T-helper 17 cell (primary cell): ENCODE measurements at regions not wholly inside any gene's neighbourhood (a gene's known extent, or its start where the extent isn't known, plus 50 kb on each side); places are given as distances from the start of the nearest gene placed in this dataset.

ENCODE experiments used
- ATAC-seq: fragments of 150-1000 bp; cut with Tn5 transposase; 2 replicates; pipeline ENCODE4 v1.10.0; 2021; ENCODE audit warnings: mild to moderate bottlenecking, moderate library complexity
- DNase-seq, 3 donors: peaks; one replicate each; pipeline versions ENCODE4 v3.0.0 to v3.0.0-alpha.2; 2020 to 2021
- H3K9me3 ChIP-seq: one replicate; pipeline ENCODE4 v1.7.0; 2013; ENCODE audit warnings: low read length, mild to moderate bottlenecking; ENCODE audit not compliant: control insufficient read depth, poor library complexity, severe bottlenecking
- H3K27ac Mint-ChIP-seq: one replicate; pipeline ENCODE4 v1.8.0; 2022; ENCODE audit warnings: mild to moderate bottlenecking, moderate library complexity, mixed read lengths
- H3K27me3 Mint-ChIP-seq: one replicate; pipeline ENCODE4 v1.8.0; 2022; ENCODE audit warnings: mixed read lengths
- H3K36me3 Mint-ChIP-seq: one replicate; pipeline ENCODE4 v1.8.0; 2022; ENCODE audit warnings: low read depth, mixed read lengths
- H3K4me1 Mint-ChIP-seq: one replicate; pipeline ENCODE4 v1.8.0; 2022; ENCODE audit warnings: mild to moderate bottlenecking, mixed read lengths
- H3K4me3 Mint-ChIP-seq: one replicate; pipeline ENCODE4 v1.8.0; 2022; ENCODE audit warnings: mild to moderate bottlenecking, moderate library complexity, mixed read lengths

DNA sequence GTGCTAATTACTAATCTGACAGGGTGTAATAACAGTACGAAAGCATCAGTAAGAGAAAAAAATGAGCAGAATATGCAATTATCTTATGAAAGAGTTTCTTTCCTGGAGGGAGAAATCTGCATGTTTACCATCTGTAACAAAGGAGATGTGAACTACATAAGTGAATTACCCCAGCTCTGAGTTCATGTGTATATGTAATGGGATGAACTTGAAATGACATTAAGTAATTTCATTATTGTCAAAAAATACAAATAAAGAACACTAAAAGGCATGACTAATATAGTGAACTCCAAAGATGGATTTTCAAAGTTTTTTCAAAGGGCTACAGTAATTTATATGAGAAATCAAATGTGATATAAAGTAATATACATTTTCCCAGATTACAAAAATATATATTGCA, 944.0 kb downstream of the MAT2B start:
- Mint-ChIP-seq H3K4me3 (no peak overlapping the region), H3K36me3 (no peaks in the 10 kb centered on the region), H3K27ac (no peak overlapping the region), H3K27me3 (no peaks in the 10 kb centered on the region), H3K4me1 (no peaks in the 10 kb centered on the region)
- DNase-seq (no peak), ATAC-seq (no peak)
- H3K9me3 ChIP-seq: no peaks in the 10 kb centered on the region

DNA sequence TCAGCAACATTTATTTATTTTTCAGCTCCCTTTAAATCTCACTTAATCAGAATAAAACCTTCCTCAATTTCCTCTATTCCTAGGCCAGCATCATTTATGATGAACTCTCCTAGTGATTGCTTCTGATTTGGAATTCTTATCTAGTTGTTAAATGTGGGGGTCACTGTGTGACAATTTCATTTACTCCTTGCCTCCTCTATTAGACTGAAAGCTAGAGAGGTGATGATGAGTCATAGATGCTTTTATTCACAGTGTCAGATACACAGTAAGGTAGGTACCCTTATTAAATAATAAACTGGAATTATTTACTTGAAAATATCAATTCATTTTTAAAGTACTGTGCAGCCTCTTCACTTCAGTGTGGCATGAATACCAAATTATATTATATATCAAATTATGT, 960.6 kb downstream of the MAT2B start:
- no peak overlapping the region for H3K4me3 Mint-ChIP-seq
- H3K9me3 ChIP-seq: no peaks in the 10 kb centered on the region
- ATAC-seq (no peak), DNase-seq (no peak)
- no peaks in the 10 kb centered on the region for H3K27me3 Mint-ChIP-seq
- H3K27ac Mint-ChIP-seq: no peak overlapping the region
- H3K36me3 Mint-ChIP-seq: no peaks in the 10 kb centered on the region
- H3K4me1 Mint-ChIP-seq: no peaks in the 10 kb centered on the region

DNA sequence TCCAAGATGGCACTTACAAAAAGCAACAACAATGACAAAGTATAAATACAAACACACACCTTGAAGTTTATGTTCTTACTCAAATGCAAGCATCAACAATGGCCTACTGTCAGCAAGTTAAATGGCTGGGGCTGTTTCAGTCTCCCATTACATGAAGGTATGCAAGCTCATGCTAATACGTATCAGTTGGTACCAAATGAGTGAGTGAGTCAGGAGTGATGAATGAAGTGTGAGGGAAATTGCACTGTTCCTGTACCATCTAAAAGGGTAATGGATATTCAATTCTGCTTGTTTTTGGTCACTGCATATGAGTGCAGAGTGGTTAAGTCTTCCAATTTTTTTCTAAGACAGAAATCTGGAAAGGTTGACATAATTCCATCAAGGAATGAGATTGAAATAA, 964.9 kb downstream of the MAT2B start:
- Mint-ChIP-seq H3K4me3 (no peak overlapping the region), H3K27ac (no peak overlapping the region), H3K4me1 (no peaks in the 10 kb centered on the region), H3K36me3 (no peaks in the 10 kb centered on the region), H3K27me3 (no peaks in the 10 kb centered on the region)
- ATAC-seq (no peak), DNase-seq (no peak)
- H3K9me3 ChIP-seq: no peaks in the 10 kb centered on the region

DNA sequence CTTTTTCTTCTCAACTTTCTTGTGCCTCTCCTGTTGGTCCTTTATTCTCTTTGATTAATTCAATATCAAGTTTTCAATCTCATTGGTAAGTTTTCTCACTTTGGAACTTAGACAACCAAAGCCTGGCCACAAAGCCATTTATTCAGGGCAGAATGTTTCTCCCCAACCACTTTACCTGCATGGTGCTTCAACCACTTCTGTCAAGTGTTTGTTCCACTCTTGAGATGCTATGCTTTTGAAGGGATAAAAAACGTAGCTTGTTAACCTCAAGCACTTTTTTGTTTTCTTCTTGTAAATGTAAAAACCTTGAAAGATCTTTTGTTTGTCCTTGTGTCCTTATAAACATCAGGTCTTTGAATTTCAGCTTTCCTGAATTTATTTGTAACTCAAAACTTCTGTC, 966.7 kb downstream of the MAT2B start:
- ATAC-seq (no peak), DNase-seq (no peak)
- no peaks in the 10 kb centered on the region for H3K9me3 ChIP-seq
- Mint-ChIP-seq H3K36me3 (no peaks in the 10 kb centered on the region), H3K27ac (no peak overlapping the region), H3K4me3 (no peak overlapping the region), H3K4me1 (no peaks in the 10 kb centered on the region), H3K27me3 (no peaks in the 10 kb centered on the region)

DNA sequence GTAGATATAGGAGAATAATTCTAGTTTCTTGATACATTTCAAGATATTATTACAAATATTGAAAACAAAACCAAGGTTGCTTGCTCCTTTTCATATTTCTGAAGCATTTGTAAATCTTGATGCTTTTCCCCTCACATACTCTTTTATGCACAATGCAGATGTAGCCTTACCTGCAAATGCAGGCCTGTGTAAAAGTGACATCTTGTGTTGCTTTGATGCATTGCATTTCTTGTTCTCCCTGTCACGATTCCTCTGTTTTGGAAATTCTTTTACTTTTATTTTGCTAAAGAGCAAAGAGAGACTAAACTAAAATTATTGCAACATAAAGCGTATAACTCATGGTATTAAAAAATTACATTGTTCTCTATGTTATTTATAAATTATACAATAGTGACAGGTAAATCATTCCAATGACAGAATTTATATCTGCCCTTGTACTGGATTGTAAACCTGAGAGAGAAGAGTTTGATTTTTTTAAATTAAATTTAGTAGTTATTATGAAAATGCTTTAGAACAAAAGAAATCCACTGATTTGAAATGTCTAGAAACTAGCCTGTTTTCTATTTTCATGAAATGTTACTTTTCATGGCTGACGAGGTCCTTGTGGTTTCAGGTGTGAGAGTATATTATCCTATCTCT, 970.0 kb downstream of the MAT2B start:
- no peak overlapping the region for H3K27ac Mint-ChIP-seq
- DNase-seq (no peak), ATAC-seq (no peak)
- H3K27me3 Mint-ChIP-seq: no peaks in the 10 kb centered on the region
- no peak overlapping the region for H3K4me3 Mint-ChIP-seq
- no peaks in the 10 kb centered on the region for H3K4me1 Mint-ChIP-seq
- H3K36me3 Mint-ChIP-seq: no peaks in the 10 kb centered on the region
- H3K9me3 ChIP-seq: no peaks in the 10 kb centered on the region

DNA sequence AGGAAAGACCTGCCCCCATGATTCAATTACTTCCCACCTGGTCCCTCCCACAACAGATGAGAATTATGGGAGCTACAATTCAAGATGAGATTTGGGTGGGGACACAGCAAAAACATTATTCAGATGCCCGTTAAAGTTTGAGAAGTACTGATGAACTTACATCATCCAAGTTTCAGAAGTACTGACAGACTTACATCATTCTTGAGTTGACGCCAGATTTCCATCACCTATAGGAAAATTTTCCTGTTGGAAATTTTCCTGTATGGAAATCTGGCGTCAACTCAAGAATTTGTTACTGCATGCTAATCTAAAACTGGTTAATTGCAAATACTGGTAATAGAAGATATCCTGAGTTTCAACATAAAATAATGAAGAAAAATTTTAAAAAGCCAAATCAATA, 975.9 kb downstream of the MAT2B start:
- ATAC-seq: no peak
- Mint-ChIP-seq H3K27me3 (no peaks in the 10 kb centered on the region), H3K27ac (no peak overlapping the region), H3K36me3 (no peaks in the 10 kb centered on the region), H3K4me3 (no peak overlapping the region), H3K4me1 (no peaks in the 10 kb centered on the region)
- no peak for DNase-seq
- no peaks in the 10 kb centered on the region for H3K9me3 ChIP-seq

DNA sequence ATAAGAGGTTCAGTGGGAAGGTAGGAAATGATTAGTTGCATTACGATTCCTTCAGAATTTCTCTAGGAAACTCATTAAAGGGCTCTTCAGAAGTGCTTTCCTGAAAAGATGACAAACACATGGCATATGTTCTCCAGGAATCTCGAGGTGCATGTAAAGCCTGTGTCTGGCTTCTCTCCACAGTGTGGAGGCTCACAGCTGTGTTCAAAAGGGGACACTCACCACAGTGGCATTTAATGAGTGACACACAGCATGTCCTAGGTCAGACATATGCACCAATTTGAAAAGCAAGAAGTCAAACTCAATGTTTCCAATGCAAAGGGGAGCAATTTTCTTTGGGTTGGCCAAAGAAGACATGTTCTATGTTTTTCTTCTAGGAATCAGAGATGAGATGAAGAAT, 976.9 kb downstream of the MAT2B start:
- no peak overlapping the region for H3K27ac Mint-ChIP-seq
- ATAC-seq (no peak), DNase-seq (no peak)
- H3K36me3 Mint-ChIP-seq: no peaks in the 10 kb centered on the region
- no peaks in the 10 kb centered on the region for H3K27me3 Mint-ChIP-seq
- H3K4me1 Mint-ChIP-seq: no peaks in the 10 kb centered on the region
- H3K4me3 Mint-ChIP-seq: no peak overlapping the region
- no peaks in the 10 kb centered on the region for H3K9me3 ChIP-seq

DNA sequence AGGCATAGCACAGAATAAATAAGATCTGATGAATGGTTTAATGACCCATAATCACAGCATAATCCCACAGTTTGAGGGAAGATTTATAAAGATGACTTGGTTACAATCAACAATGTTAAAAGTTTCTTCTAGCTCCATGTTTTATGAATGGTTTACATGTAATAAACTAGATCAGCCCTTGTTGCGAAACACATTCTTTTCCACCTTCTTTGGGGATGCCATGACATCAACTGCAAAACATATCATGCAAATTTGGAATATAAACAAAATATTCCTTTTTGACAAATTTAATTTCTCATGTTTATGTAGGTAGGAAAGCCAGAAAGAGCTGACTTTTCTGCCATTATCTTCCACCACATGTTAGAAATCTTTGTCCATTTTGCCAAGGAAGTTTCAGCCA, 979.5 kb downstream of the MAT2B start:
- Mint-ChIP-seq H3K36me3 (no peaks in the 10 kb centered on the region), H3K4me1 (no peaks in the 10 kb centered on the region), H3K27me3 (no peaks in the 10 kb centered on the region), H3K27ac (no peak overlapping the region), H3K4me3 (no peak overlapping the region)
- no peak for DNase-seq
- no peaks in the 10 kb centered on the region for H3K9me3 ChIP-seq
- no peak for ATAC-seq

DNA sequence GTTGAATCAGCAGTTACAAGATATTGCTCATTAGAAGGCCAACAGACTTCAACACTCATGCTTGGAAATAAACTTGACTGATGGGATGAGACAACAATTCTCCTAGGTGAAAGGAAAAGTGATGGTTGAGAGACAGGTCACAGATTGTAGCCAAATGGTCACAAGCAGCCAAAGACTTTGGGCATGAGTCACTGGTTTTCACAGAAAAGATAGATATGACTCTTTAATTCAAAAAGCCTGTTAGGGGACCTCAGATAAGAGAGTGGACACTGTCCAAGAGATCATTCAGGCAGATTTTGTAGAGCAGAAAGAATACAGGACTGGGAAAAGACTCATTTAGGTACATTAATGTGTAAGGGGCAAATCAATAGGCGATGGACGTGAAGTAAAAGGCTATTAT, 982.5 kb downstream of the MAT2B start:
- Mint-ChIP-seq H3K4me3 (no peak overlapping the region), H3K4me1 (no peaks in the 10 kb centered on the region)
- ATAC-seq: no peak

DNA sequence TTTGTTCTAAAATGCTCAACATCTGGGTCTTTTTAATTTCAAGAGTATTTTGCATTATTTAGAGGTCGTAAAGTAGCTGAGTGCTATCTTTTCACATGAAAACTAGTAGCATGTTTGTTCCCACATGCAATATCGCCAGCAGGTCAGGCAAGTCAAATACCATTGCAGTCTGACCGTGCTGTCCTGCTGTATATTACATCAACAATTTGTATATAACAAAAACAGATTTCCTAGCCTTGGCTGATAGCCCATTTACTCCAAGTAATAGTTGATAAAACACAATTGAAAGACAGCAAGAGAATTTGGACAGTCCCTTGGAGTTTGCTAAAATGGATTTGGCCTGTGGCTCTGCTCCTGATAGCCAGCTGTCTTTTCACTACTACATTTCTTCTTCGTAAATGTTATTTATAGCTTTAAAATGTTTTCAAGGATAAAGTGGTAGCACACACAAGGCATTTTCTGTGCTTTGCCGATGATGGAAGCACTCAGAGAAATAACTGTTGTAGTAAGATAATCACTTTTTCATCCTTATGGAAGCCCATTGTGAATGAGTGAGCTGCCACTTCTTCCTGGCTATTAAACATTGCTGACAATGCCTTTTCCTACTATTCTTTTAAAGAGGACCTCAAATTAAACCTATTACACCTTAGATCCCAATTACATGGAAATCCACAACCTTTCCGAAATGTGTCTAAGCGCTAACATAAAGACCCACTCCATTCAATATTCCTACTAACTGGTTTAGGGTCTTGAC, 992.1 kb downstream of the MAT2B start:
- Mint-ChIP-seq H3K27ac (no peak overlapping the region), H3K4me3 (no peak overlapping the region), H3K36me3 (no peaks in the 10 kb centered on the region), H3K27me3 (no peaks in the 10 kb centered on the region), H3K4me1 (no peaks in the 10 kb centered on the region)
- H3K9me3 ChIP-seq: no peaks in the 10 kb centered on the region
- DNase-seq: no peak
- no peak for ATAC-seq

More for the DNA sequence above, 982.5 kb downstream of the MAT2B start:
- H3K9me3 ChIP-seq: no peaks in the 10 kb centered on the region
- no peak for DNase-seq
- H3K27ac Mint-ChIP-seq: no peak overlapping the region
- H3K36me3 Mint-ChIP-seq: no peaks in the 10 kb centered on the region
- H3K27me3 Mint-ChIP-seq: no peaks in the 10 kb centered on the region

DNA sequence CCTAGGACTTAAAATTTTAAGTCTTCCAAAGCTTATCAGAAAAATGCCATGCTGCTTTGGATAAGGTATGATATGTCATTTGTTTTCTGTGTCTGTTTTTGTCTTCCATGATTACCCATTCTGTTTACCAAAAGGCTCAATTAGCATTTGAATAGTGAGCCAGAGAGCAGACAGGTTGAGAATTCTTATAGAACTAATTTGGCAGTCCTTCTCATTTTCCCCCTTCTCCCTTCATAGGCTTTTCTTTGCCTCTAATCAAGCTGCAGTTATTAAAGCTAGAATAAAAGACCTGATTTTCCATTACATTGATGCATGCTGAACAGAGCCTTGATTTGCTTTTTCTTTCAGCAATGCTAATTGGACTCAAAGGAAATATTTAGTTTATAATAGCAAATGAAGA, 993.0 kb downstream of the MAT2B start:
- DNase-seq (no peak), ATAC-seq (no peak)
- H3K27me3 Mint-ChIP-seq: no peaks in the 10 kb centered on the region
- no peaks in the 10 kb centered on the region for H3K36me3 Mint-ChIP-seq
- H3K9me3 ChIP-seq: no peaks in the 10 kb centered on the region
- no peak overlapping the region for H3K27ac Mint-ChIP-seq
- no peak overlapping the region for H3K4me3 Mint-ChIP-seq
- H3K4me1 Mint-ChIP-seq: no peaks in the 10 kb centered on the region

DNA sequence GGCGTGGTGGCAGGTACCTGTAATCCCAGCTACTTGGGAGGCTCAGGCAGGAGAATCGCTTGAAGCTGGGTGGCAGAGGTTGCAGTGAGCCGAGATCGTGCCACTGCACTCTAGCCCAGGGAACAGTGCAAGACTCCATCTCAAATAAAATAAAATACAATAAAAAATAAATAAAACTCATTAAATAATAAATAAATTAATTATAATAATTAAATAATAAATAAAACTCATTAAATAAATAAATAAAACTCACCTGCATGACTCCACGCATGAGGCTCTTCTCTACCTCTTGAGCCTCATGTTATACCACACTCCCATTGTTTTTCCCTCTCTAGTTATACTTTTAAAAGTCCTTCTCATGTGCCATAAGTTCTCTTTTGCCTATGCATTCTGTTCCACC, 995.4 kb downstream of the MAT2B start:
- Mint-ChIP-seq H3K27me3 (no peaks in the 10 kb centered on the region), H3K4me1 (no peaks in the 10 kb centered on the region), H3K4me3 (no peak overlapping the region), H3K36me3 (no peaks in the 10 kb centered on the region), H3K27ac (no peak overlapping the region)
- ATAC-seq (no peak), DNase-seq (no peak)
- no peaks in the 10 kb centered on the region for H3K9me3 ChIP-seq

DNA sequence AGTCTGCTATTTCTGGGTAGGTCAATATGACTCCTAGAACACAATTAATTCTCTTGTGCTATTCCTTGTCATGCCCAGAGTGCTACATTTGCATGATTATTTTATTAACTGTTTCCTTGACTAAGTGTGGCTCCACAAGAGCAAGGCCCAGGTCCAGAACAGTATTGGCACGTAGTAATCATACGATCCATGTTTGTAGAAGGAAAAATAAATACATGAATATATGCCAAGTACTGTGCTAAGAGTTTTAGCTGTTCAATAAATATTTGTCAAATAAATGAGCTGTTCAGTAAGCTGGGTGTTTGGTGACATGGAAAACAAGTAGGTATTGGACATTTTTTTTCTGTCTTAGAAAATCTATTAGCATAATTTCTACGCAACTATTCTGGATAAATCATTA, 995.9 kb downstream of the MAT2B start:
- H3K9me3 ChIP-seq: no peaks in the 10 kb centered on the region
- Mint-ChIP-seq H3K27me3 (no peaks in the 10 kb centered on the region), H3K4me1 (no peaks in the 10 kb centered on the region), H3K27ac (no peak overlapping the region), H3K36me3 (no peaks in the 10 kb centered on the region), H3K4me3 (no peak overlapping the region)
- no peak for DNase-seq
- ATAC-seq: no peak

DNA sequence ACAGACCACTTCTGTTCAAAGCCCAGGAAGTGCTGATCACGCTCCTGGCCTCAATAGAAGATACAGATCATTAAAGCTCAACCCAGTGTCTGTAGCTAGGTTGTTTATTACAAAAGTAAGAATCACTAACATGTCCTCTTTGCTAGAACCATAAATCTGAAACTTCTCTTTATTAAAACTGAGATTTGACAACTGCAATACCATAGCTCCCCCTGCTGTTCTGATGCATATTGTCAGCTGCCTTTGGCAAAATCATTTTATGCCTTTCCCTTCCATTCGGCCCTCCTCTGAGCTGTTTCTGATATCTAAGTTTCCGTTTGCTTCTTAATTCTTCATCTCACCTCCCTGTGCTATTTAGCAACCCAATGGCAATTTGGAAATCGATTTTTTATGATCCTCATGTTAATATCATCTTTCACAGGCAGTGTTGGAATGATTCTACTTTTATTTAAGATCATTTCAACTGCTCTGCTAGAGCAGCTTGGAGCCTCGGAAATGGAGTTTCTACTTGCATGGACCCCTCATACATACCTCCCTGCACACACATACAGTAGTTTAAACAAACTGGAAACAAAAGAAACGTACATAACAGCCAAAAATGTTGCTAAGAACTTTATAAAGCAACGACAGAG, 998.8 kb downstream of the MAT2B start:
- DNase-seq (no peak), ATAC-seq (no peak)
- no peaks in the 10 kb centered on the region for H3K36me3 Mint-ChIP-seq
- H3K4me3 Mint-ChIP-seq: no peak overlapping the region
- no peaks in the 10 kb centered on the region for H3K9me3 ChIP-seq
- H3K27ac Mint-ChIP-seq: no peak overlapping the region
- no peaks in the 10 kb centered on the region for H3K27me3 Mint-ChIP-seq
- no peaks in the 10 kb centered on the region for H3K4me1 Mint-ChIP-seq
